ENCODE measurements at regions not wholly inside any gene's neighbourhood (a gene's known extent, or its start where the extent isn't known, plus 50 kb on each side); places are given as distances from the start of the nearest gene placed in this dataset.

- DNase-seq = no peak
Measured at GRCh38 chr5:20615888-20616563, 628.0 kb upstream of the CDH18 start.

- DNase-seq = no peak
Measured at GRCh38 chr5:20611620-20612019, 623.6 kb upstream of the CDH18 start.

DNA sequence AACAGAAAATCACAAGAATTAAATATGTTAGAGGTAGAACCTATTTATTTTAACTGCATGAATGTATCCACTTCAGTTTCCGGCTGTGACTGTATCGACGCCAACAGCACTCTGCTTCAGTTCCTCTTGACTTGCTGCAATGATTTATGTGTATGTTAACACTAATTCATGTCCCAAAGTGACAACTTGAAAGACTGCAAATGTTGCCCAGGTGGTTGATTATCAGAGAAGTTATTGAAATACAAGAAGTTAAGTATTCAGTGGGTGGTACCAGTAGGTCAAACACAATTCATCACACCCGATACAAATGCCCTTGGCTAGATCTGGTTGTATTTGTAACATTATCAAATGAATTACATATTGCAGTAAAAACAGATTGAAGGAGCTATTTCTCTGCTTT lies 622.7 kb upstream of the CDH18 start:
- no peak for DNase-seq

GRCh38 chr5:20609126-20609525 lies 621.1 kb upstream of the CDH18 start:
- DNase-seq = no peak

- DNase-seq = no peak
Measured at GRCh38 chr5:20608567-20608966, 620.6 kb upstream of the CDH18 start.

- no peak for DNase-seq
Measured at GRCh38 chr5:20605732-20606525, 617.9 kb upstream of the CDH18 start.

DNA sequence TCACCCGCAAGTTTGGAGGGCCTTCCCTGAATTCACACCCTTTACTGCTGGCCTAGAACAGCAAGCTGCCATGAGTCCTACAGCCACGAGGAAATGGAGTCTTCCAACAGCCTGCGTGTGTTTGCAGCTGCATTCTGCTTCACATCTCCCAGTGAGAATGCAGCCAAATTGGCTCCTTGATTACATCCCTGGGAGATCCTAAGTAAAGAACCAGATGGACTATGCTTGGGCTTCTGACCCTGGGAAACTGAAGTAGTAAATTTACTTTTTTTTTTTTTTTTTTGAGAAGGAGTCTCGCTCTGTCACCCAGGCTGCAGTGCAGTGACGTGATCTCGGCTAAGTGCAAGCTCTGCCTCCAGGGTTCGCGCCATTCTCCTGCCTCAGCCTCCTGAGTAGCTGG lies 617.0 kb upstream of the CDH18 start:
- DNase-seq = no peak

DNA sequence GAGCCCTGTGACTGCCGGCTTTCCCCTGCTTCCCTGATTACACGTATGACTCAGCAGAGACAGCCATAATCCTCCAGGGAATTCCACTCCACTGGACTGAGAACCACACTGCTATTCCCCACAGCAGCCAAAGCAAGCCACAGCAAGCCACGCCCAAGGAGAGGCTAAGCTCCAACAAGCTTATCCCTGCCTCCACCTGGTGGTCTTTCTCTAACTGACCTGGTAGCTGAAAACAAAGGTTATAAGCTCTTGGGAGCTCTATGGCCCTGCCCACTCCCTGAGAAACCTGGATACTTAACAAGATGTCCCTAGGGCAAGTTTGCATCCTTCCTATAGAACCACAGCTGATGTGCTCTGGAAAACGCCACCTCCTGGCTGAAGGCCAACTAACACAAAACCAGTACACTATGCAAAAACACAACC lies 613.7 kb upstream of the CDH18 start:
- DNase-seq = no peak

GRCh38 chr5:20590356-20590755 lies 602.4 kb upstream of the CDH18 start:
- no peak for DNase-seq

GRCh38 chr5:20575571-20575970 lies 587.6 kb upstream of the CDH18 start:
- DNase-seq = no peak

GRCh38 chr5:20574576-20574975 lies 586.6 kb upstream of the CDH18 start:
- DNase-seq = no peak

- DNase-seq = no peak
Measured at GRCh38 chr5:20572614-20573013, 584.6 kb upstream of the CDH18 start.

GRCh38 chr5:20570486-20570885 lies 582.5 kb upstream of the CDH18 start:
- no peak for DNase-seq

GRCh38 chr5:20562544-20562943 lies 574.5 kb upstream of the CDH18 start:
- no peak for DNase-seq

DNA sequence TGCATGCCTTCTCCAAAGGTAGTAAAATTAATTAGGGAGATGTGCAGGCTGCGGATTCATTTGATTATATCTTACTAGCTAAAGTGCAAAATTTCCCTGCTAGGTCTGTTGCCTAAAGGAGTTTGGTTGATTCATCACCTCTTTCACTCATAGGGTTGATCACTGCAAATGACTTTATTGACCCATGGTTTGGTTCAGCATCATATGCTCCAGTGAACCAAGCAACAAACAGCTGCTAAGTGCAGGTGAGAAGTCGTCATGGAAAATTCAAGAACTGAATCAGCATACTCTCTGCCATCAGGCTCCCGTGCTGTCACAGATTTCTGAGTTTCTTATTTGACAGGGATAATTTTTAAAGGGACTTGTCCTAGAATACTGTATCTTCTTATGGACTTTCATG lies 571.8 kb upstream of the CDH18 start:
- no peak for DNase-seq

DNA sequence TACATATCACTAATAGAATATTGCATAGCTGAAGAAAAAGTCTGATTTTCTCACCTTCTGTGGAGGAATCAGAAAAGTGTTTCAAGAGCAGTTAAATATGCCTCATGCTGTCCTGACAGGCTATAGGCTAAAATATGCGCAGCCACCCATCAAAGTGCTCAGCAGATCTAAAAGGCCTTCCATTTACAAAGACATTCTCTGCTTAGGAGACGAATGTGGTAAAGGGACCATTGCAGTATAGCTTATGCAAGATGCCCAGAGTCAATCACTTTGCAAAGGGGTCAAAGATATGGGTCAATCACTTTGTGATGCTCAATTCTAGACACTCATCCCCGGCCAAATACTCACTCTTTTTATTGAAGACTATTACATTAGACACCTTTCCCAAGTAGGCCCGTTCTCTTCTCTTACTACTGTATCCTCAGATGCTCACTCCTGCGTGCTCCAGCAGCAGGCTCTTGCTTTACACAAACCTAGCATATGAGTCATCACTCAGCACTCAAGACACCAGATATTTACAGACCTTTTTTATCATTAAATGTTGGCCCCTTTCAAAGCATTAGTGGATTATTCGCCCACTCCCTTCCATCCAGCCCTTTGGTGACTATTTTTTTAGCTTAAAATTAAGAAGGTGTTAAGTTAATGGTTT lies 568.2 kb upstream of the CDH18 start:
- DNase-seq = no peak

- no peak for DNase-seq
Measured at GRCh38 chr5:20555034-20555433, 567.0 kb upstream of the CDH18 start.

DNA sequence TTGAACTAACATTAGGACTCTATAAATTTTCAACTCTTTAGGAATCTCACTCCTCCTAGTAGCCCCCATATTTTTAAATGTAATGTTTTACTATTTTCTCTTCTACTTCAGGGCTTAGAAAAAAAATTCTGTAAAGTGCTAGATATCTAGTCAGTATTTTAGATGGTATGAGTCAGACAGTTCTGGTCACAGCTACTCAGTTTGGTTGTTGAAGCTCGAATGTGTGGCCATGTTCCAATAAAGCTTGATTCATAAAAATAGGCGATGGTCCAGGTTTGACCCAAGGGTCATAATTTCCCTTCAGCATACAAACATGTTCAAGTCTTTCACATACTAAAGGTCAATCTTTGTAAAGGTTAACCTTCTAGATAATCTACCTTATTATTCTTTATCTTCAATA lies 566.0 kb upstream of the CDH18 start:
- no peak for DNase-seq

DNA sequence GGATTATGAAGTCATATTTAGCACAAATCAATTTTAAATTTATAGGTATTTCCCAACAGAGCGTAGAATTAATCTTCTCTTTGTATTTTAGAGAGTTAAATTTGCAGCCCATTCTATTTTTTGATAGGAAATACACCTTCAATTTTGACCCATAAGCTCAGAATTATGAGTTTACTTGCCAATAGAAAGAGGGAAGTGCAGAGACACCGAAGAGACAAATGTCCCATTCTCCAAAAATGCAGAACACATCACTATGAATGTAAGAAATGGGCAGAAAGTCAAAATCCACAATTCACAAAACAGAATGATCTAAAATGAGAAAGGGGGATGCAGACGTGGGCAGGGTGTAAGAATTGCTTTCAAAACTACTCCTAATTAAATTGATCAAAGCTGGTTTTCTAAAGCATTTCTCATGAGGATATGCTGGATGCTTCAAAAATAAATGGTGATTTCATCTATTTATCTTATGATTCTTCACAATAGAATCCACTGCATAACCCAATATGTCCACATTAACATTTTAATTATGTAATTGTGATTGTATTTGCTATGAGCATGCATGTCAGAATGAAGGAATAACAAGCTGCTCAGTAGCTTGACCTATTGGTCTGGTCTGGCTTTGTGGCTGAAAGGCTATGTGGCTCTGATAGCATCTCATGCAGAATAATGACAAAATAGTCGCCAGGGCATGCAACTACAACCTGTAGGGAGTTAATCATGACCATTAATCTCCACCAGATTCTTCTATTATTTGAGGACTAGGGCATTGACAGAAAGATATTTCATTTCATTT lies 550.1 kb upstream of the CDH18 start:
- no peak for DNase-seq

GRCh38 chr5:20536813-20537212 lies 548.8 kb upstream of the CDH18 start:
- DNase-seq = no peak

GRCh38 chr5:20536341-20536740 lies 548.3 kb upstream of the CDH18 start:
- no peak for DNase-seq

DNA sequence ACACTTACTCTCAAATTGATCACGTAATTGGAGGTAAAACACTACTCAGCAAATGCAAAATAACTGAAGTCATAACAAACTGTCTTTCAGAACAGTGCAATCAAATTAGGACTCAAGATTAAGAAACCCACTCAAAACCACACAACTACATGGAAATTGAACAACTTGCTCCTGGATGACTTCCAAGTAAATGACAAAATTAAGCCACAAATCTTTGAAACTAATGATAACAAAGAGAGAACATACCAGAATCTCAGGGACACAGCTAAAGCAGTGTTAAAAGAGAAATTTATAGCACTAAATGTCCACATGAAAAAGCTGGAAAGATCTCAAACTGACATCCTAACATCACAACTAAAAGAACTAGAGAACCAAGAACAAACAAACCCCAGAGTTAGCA lies 540.5 kb upstream of the CDH18 start:
- DNase-seq = no peak

- no peak for DNase-seq
Measured at GRCh38 chr5:20524991-20525529, 537.1 kb upstream of the CDH18 start.

All from activated effector memory CD4-positive, alpha-beta T cell treated with anti-CD3 and anti-CD28 coated beads, Interleukin-2, amount 50 U/mL, for 16 hours (primary cell).